Activated CD8-positive, alpha-beta memory T cell treated with anti-CD3 and anti-CD28 coated beads, Interleukin-2, amount 50 U/mL, for 24 hours (primary cell): ENCODE measurements at regions not wholly inside any gene's neighbourhood (a gene's known extent, or its start where the extent isn't known, plus 50 kb on each side); places are given as distances from the start of the nearest gene placed in this dataset.
"Not testable (repeated sequence)": the region's sequence is repeated elsewhere in the genome, so short reads cannot be mapped to it uniquely, and the experiment has no call there.

Experiments used
- DNase-seq: peaks from one replicate; pipeline ENCODE4 v3.0.0-alpha.2; 2020; ENCODE audit errors: extremely low read depth

GRCh38 chr7:130849604-130850003 is 115.6 kb upstream of the KLF14 start:
- DNase-seq = no peak

- no peak for DNase-seq
Measured at GRCh38 chr7:130850956-130851355, 116.9 kb upstream of the KLF14 start.

- DNase-seq = no peak
Measured at GRCh38 chr7:130852867-130853266, 118.9 kb upstream of the KLF14 start.

GRCh38 chr7:130853503-130854279 is 119.7 kb upstream of the KLF14 start:
- DNase-seq = no peak

GRCh38 chr7:130854481-130854880 is 120.5 kb upstream of the KLF14 start:
- DNase-seq = no peak

GRCh38 chr7:130856866-130857265 is 122.9 kb upstream of the KLF14 start:
- DNase-seq = no peak

- not testable (repeated sequence) for DNase-seq
Measured at GRCh38 chr7:130860832-130861231, 126.8 kb upstream of the KLF14 start.

- DNase-seq = no peak
Measured at GRCh38 chr7:130865408-130866236, 131.6 kb upstream of the KLF14 start.

GRCh38 chr7:130867039-130867438 is 133.0 kb upstream of the KLF14 start:
- no peak for DNase-seq

GRCh38 chr7:130867581-130868136 is 133.7 kb upstream of the KLF14 start:
- no peak for DNase-seq

- DNase-seq = no peak
Measured at GRCh38 chr7:130868139-130868538, 134.1 kb upstream of the KLF14 start.

- no peak for DNase-seq
Measured at GRCh38 chr7:130869918-130870317, 135.9 kb upstream of the KLF14 start.

- no peak for DNase-seq
Measured at GRCh38 chr7:130872341-130872740, 138.3 kb upstream of the KLF14 start.

GRCh38 chr7:130872756-130873448 is 138.9 kb upstream of the KLF14 start:
- DNase-seq = no peak

GRCh38 chr7:130874071-130874915 is 140.3 kb upstream of the KLF14 start:
- no peak for DNase-seq

- no peak for DNase-seq
Measured at GRCh38 chr7:130875265-130875741, 141.3 kb upstream of the KLF14 start.

- no peak for DNase-seq
Measured at GRCh38 chr7:130875901-130876300, 141.9 kb upstream of the KLF14 start.

- no peak for DNase-seq
Measured at GRCh38 chr7:130877236-130877990, 143.4 kb upstream of the KLF14 start.

- DNase-seq = no peak
Measured at GRCh38 chr7:130877991-130878305, 143.9 kb upstream of the KLF14 start.

- no peak for DNase-seq
Measured at GRCh38 chr7:130878785-130879184, 144.8 kb upstream of the KLF14 start.
